Esophagus muscularis mucosa (tissue), 4 donors: ENCODE measurements at regions not wholly inside any gene's neighbourhood (a gene's known extent, or its start where the extent isn't known, plus 50 kb on each side); places are given as distances from the start of the nearest gene placed in this dataset.
"Not testable (repeated sequence)": the region's sequence is repeated elsewhere in the genome, so short reads cannot be mapped to it uniquely, and the experiment has no call there.

ENCODE experiments used
- DNase-seq: peaks from one replicate; pipeline ENCODE4 v3.0.0-alpha.2; 2017; ENCODE audit errors: extremely low spot score
- H3K27ac ChIP-seq, 4 donors: fragments of 200-600 bp; sonication (generic); replicated peaks in 1 of 4; 1 replicate in 3 of 4; 2 replicates in 1 of 4; pipeline ENCODE4 v1.5.1; 2016 to 2019; ENCODE audit warnings: mild to moderate bottlenecking in 1 of 4
- H3K27me3 ChIP-seq, 4 donors: fragments of 200-600 bp; sonication (generic); one replicate each; pipeline versions ENCODE4 v1.5.1 to v1.6.0; 2016 to 2019
- H3K36me3 ChIP-seq, 4 donors: fragments of 200-600 bp; sonication (generic); one replicate each; pipeline ENCODE4 v1.5.1; 2016 to 2019
- H3K4me1 ChIP-seq, 4 donors: fragments of 200-600 bp; sonication (generic); one replicate each; pipeline ENCODE4 v1.5.1; 2016 to 2019
- H3K4me3 ChIP-seq, 4 donors: fragments of 200-600 bp; sonication (generic); 1 replicate in 2 of 4; 2 replicates in 2 of 4; pipeline ENCODE4 v1.5.1; 2016 to 2019; ENCODE audit warnings: mild to moderate bottlenecking in 4 of 4, moderate library complexity in 1 of 4
- H3K9me3 ChIP-seq, 4 donors: fragments of 200-600 bp; sonication (generic); 1 replicate in 3 of 4; 2 replicates in 1 of 4; pipeline ENCODE4 v1.5.1; 2016 to 2019
- CTCF ChIP-seq, 3 experiments: fragments of 200-600 bp in 2 of 3; fragments of 450-650 bp in 1 of 3; sonication (generic) in 2 of 3; IDR thresholded peaks; one replicate each; pipeline ENCODE4 v1.5.1; 2017 to 2019; ENCODE audit warnings: antibody characterized with exemption in 3 of 3, mild to moderate bottlenecking in 2 of 3, moderate library complexity in 1 of 3
- EP300 ChIP-seq: sonication (generic); formaldehyde crosslinking; IDR thresholded peaks from one replicate; pipeline ENCODE4 v1.6.1; 2017; ENCODE audit warnings: antibody characterized with exemption
- POLR2A ChIP-seq: fragments of 450-650 bp; IDR thresholded peaks from one replicate; pipeline ENCODE4 v1.6.1; 2017; ENCODE audit warnings: antibody characterized with exemption, moderate library complexity, mild to moderate bottlenecking, low read depth
- POLR2AphosphoS5 ChIP-seq, 2 donors: sonication (generic); formaldehyde crosslinking; IDR thresholded peaks; one replicate each; pipeline ENCODE4 v1.6.1; 2017; ENCODE audit warnings: antibody characterized with exemption in 2 of 2
- WGBS: methylation state at CpG from one replicate; pipeline ENCODE4 v1.1.5; 2018; 5-methylcytosine and 5-hydroxymethylcytosine counted together
- intact Hi-C: fragments of 100-400 bp; cut with DNase I; formaldehyde crosslinking; loops from one replicate; pipeline ENCODE4 v1.15.1; 2023

DNA sequence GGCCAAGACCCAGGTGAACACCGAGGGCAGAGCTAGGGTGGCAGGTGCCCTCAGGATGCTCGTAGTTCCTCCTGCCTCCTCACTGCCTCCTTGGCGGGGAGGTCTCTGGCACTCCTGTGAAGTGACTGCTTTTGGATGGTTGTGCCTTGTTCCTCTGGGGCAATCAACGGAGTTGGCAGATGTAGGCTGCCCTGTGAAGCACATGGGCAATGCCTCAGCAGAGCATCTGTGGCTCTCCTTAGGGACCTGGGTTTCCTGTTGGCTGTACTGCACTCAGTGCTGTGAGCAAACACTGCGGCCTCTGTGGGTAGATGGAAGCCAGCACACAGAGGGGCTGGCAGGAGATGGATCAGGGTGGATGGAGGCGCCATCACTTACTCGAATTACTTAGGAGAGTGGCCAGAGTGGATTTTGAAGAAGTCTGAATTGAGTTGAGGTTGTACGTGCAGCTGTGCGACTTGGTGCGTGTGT, 71.4 kb upstream of the COL5A1 start:
- peak; percentile 82 for DNase-seq
- Histone ChIP-seq H3K27ac (no peak overlapping the region), H3K4me1 (no peaks in the 10 kb centered on the region), H3K36me3 (no peaks in the 10 kb centered on the region), H3K9me3 (peaks cover 0 to 16% (median 6%) of the 10 kb centered on the region in 4 donors), H3K4me3 (no peak overlapping the region), H3K27me3 (no peaks in the 10 kb centered on the region)
- intact Hi-C loops = no loop called here
- 88% methylated on average over 10 of the region's 10 CpGs for WGBS
- TF ChIP-seq EP300 (no peak), CTCF (IDR thresholded peaks at IDR 0.05) (no peak), POLR2AphosphoS5 (IDR thresholded peaks at IDR 0.05) (no peak), POLR2A (no peak)

GRCh38 chr9:134570711-134571325, 70.8 kb upstream of the COL5A1 start:
- Histone ChIP-seq H3K4me1 (no peaks in the 10 kb centered on the region), H3K27ac (no peak overlapping the region), H3K36me3 (no peaks in the 10 kb centered on the region), H3K9me3 (peaks cover 0 to 14% (median 6%) of the 10 kb centered on the region in 4 donors), H3K4me3 (no peak overlapping the region), H3K27me3 (no peaks in the 10 kb centered on the region)
- no peak for TF ChIP-seq POLR2A
- no peak for TF ChIP-seq CTCF (IDR thresholded peaks at IDR 0.05)
- intact Hi-C loops = no loop called here
- DNase-seq = no peak
- 66% methylated on average over 15 of the region's 18 CpGs for WGBS

DNA sequence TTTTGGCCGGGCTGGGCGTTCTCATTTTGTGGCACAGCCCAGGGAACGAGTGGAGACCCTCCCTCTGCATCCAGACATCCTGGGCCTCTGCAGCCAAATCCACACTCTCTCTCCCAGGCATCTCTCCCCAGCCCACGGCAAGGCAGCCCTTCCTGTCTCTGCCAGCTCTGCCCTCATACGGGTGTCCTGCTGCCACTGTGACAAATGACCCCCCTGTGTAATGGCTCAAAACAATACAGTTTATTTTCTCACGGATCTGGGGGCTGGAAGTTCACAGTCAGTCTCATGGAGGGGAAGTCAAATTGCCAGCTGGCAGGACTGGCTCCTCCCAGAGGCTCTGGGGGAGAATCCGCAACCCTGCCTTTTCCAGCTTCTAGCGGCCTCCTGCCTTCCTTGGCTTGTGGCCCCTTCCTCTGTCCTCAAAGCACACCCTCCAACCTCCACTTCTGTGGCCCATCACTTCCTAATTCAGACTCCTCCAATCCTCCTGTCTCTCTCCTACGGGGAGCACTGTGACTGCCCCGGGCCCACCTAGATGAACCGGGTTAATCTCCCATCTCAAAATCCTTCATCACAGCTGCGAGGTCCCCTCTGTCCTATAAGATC, 70.2 kb upstream of the COL5A1 start:
- intact Hi-C loops = no loop called here
- Histone ChIP-seq H3K4me3 (no peak overlapping the region), H3K4me1 (no peaks in the 10 kb centered on the region), H3K9me3 (peaks cover 0 to 8% (median 6%) of the 10 kb centered on the region in 4 donors), H3K27me3 (no peaks in the 10 kb centered on the region), H3K27ac (no peak overlapping the region), H3K36me3 (no peaks in the 10 kb centered on the region)
- 65% methylated on average over 12 of the region's 12 CpGs for WGBS
- TF ChIP-seq POLR2AphosphoS5 (IDR thresholded peaks at IDR 0.05) = no peak
- no peak for TF ChIP-seq CTCF (IDR thresholded peaks at IDR 0.05)
- TF ChIP-seq POLR2A = no peak
- TF ChIP-seq EP300 = no peak
- DNase-seq = peak; percentile 84

- Histone ChIP-seq H3K9me3 (peaks cover 0 to under 1% (median under 1%) of the 10 kb centered on the region in 4 donors), H3K27ac (no peak overlapping the region), H3K4me1 (no peaks in the 10 kb centered on the region), H3K27me3 (no peaks in the 10 kb centered on the region), H3K36me3 (no peaks in the 10 kb centered on the region), H3K4me3 (no peak overlapping the region)
- intact Hi-C loops = no loop called here
- no peak for TF ChIP-seq POLR2A
- no peak for TF ChIP-seq POLR2AphosphoS5 (IDR thresholded peaks at IDR 0.05)
- no peak for TF ChIP-seq EP300
- TF ChIP-seq CTCF (IDR thresholded peaks at IDR 0.05) = no peak
- WGBS = 88% methylated on average over 5 of the region's 18 CpGs
- peak; percentile 79 for DNase-seq
Measured at GRCh38 chr9:134571946-134572917, 69.4 kb upstream of the COL5A1 start.

- H3K4me1 ChIP-seq, DNase-seq, H3K36me3 ChIP-seq, H3K27me3 ChIP-seq, H3K9me3 ChIP-seq, H3K27ac ChIP-seq, H3K4me3 ChIP-seq, intact Hi-C loops: not testable (repeated sequence)
- WGBS = 65% methylated on average over 5 of the region's 6 CpGs
Measured at GRCh38 chr9:134574686-134575085, 66.9 kb upstream of the COL5A1 start.
